Endothelial cell of umbilical vein (primary cell): ENCODE measurements at regions not wholly inside any gene's neighbourhood (a gene's known extent, or its start where the extent isn't known, plus 50 kb on each side); places are given as distances from the start of the nearest gene placed in this dataset.

ENCODE experiments used
- BruUV-seq: library from RNA; stranded (reverse); fragments of 400-500 nt; replicated peaks from 2 replicates; lab custom pipeline; 2021; lab: Mats Ljungman, UMichigan
- CTCF ChIA-PET: fragments of 300-600, 350-600 bp; sonication (Branson Sonifier 250); formaldehyde crosslinking; loops from one replicate; lab custom pipeline; 2021; ENCODE audit warnings: antibody characterized with exemption, inconsistent platforms; lab: Charles Lee
- POLR2A ChIA-PET: fragments of 300-600, 350-600 bp; sonication (Branson Sonifier 250); formaldehyde crosslinking; loops from one replicate; lab custom pipeline; 2021; ENCODE audit warnings: antibody characterized with exemption, inconsistent platforms; lab: Charles Lee
- DNase-seq: peaks from one replicate; pipeline ENCODE4 v3.0.0-alpha.2; 2011; ENCODE audit warnings: low read depth, low spot score
- FAIRE-seq: peaks from 2 replicates; lab custom pipeline; 2011; peaks lifted over from hg19 to GRCh38; lab: Jason Lieb, UNC
- H2AFZ ChIP-seq: 2 replicates; pipeline ENCODE4 v1.6.0; 2012; ENCODE audit warnings: low read depth, low read length, control low read depth, inconsistent platforms
- H3K27ac ChIP-seq: 2 replicates; pipeline ENCODE4 v1.5.1; 2011; ENCODE audit warnings: low read depth, mild to moderate bottlenecking, control low read depth, low read length, moderate library complexity; ENCODE audit not compliant: insufficient read depth
- H3K27me3 ChIP-seq, 2 experiments: 2 replicates each; pipeline versions ENCODE4 v1.6.0 to v1.6.1; 2011; ENCODE audit warnings: low read length in 2 of 2, mixed read lengths in 1 of 2; ENCODE audit not compliant: control insufficient read depth in 2 of 2, insufficient read depth in 2 of 2
- H3K36me3 ChIP-seq, 2 experiments: 2 replicates in 1 of 2; 3 replicates in 1 of 2; pipeline ENCODE4 v1.5.1; 2011; ENCODE audit warnings: low read length in 2 of 2, mild to moderate bottlenecking in 1 of 2, moderate library complexity in 1 of 2; ENCODE audit not compliant: control insufficient read depth in 2 of 2, insufficient read depth in 2 of 2; ENCODE audit errors: extremely low read depth in 1 of 2
- H3K4me1 ChIP-seq: 3 replicates; pipeline ENCODE4 v1.5.1; 2011; ENCODE audit warnings: mild to moderate bottlenecking, low read length; ENCODE audit not compliant: control insufficient read depth, insufficient read depth; ENCODE audit errors: extremely low read depth
- H3K4me2 ChIP-seq: 2 replicates; pipeline ENCODE4 v1.6.1; 2011; ENCODE audit warnings: low read length, control low read depth, mixed read lengths; ENCODE audit not compliant: insufficient read depth
- H3K4me3 ChIP-seq, 3 experiments: fragments of 200-600 bp in 1 of 3; sonication (generic), shearing (Covaris generic) in 1 of 3; replicated peaks in 1 of 3; 2 replicates each; pipeline ENCODE4 v1.5.1; 2011 to 2016; ENCODE audit warnings: control low read depth in 3 of 3, low read length in 3 of 3, mild to moderate bottlenecking in 2 of 3, inconsistent platforms in 1 of 3, low read depth in 1 of 3, moderate library complexity in 1 of 3; ENCODE audit not compliant: insufficient read depth in 1 of 3
- H3K79me2 ChIP-seq: 2 replicates; pipeline ENCODE4 v1.6.0; 2012; ENCODE audit warnings: low read length, inconsistent platforms; ENCODE audit not compliant: control insufficient read depth, insufficient read depth
- H3K9ac ChIP-seq: replicated peaks from 2 replicates; pipeline ENCODE3; 2011; ENCODE audit warnings: low read length, control low read depth; ENCODE audit not compliant: insufficient read depth; ENCODE audit errors: extremely low read depth
- H3K9me1 ChIP-seq: replicated peaks from 3 replicates; pipeline ENCODE4 v1.6.0; 2011; ENCODE audit warnings: mild to moderate bottlenecking, low read length; ENCODE audit not compliant: control insufficient read depth, insufficient read depth; ENCODE audit errors: extremely low read depth
- H3K9me3 ChIP-seq: replicated peaks from 2 replicates; pipeline ENCODE4 v1.5.1; 2012; ENCODE audit warnings: low read length, inconsistent platforms; ENCODE audit not compliant: control insufficient read depth, insufficient read depth
- H4K20me1 ChIP-seq: replicated peaks from 2 replicates; pipeline ENCODE3; 2011; ENCODE audit warnings: mild to moderate bottlenecking, low read length; ENCODE audit not compliant: control insufficient read depth, insufficient read depth; ENCODE audit errors: extremely low read depth
- EZH2 ChIP-seq: IDR thresholded peaks from 2 replicates; pipeline ENCODE4 v1.6.1; 2012; ENCODE audit warnings: borderline replicate concordance, low read depth, mild to moderate bottlenecking, moderate library complexity, low read length, inconsistent platforms; ENCODE audit not compliant: severe bottlenecking
- FOS ChIP-seq: IDR thresholded peaks from 2 replicates; pipeline ENCODE4 v1.6.1; 2011; ENCODE audit warnings: mild to moderate bottlenecking, low read length, moderate library complexity, borderline replicate concordance; ENCODE audit not compliant: insufficient read depth
- GATA2 ChIP-seq: IDR thresholded peaks from 2 replicates; pipeline ENCODE4 v1.7.0; 2011; ENCODE audit warnings: low read depth, mild to moderate bottlenecking, moderate library complexity, mixed read lengths, low read length; ENCODE audit not compliant: insufficient read length, insufficient read depth
- JUN ChIP-seq: IDR thresholded peaks from 2 replicates; pipeline ENCODE4 v1.6.1; 2011; ENCODE audit warnings: borderline replicate concordance, low read depth; ENCODE audit not compliant: insufficient read length, insufficient read depth
- MYC ChIP-seq: IDR thresholded peaks from one replicate; pipeline ENCODE4 v1.6.1; 2011; ENCODE audit warnings: mild to moderate bottlenecking, low read depth, low read length
- POLR2A ChIP-seq: IDR thresholded peaks from 2 replicates; pipeline ENCODE4 v1.6.1; 2012; ENCODE audit warnings: low read depth, mild to moderate bottlenecking, control low read depth, low read length
- POLR2AphosphoS5 ChIP-seq: IDR thresholded peaks from 2 replicates; pipeline ENCODE4 v1.6.1; 2012; ENCODE audit warnings: low read depth, mild to moderate bottlenecking, control low read depth, low read length, moderate library complexity; ENCODE audit not compliant: insufficient read depth
- dilution Hi-C: fragments of 300-500 bp; cut with MboI; formaldehyde crosslinking; loops from one replicate; pipeline ENCODE4 v1.15.0; 2019; ENCODE audit warnings: low sequenced_read_pairs; ENCODE audit not compliant: extremely low pct_ligation_motif_present
- intact Hi-C: fragments of 100-400 bp; cut with micrococcal nuclease; formaldehyde crosslinking; loops from one replicate; pipeline ENCODE4 v1.10.0; 2022
- TF ChIP-seq, protein P1 (sequence below), 2 donors: IDR thresholded peaks; 1 replicate in 1 of 2; 2 replicates in 1 of 2; pipeline ENCODE4 v1.5.1; 2011; ENCODE audit warnings: low read length in 2 of 2, mild to moderate bottlenecking in 2 of 2, moderate library complexity in 2 of 2, control low read depth in 1 of 2, inconsistent platforms in 1 of 2, low read depth in 1 of 2; ENCODE audit not compliant: insufficient read depth in 1 of 2; ENCODE audit errors: extremely low read depth in 1 of 2
- TF ChIP-seq, protein P2 (sequence below): IDR thresholded peaks from 2 replicates; pipeline ENCODE4 v1.6.1; 2011; ENCODE audit not compliant: insufficient read depth, insufficient read length

DNA sequence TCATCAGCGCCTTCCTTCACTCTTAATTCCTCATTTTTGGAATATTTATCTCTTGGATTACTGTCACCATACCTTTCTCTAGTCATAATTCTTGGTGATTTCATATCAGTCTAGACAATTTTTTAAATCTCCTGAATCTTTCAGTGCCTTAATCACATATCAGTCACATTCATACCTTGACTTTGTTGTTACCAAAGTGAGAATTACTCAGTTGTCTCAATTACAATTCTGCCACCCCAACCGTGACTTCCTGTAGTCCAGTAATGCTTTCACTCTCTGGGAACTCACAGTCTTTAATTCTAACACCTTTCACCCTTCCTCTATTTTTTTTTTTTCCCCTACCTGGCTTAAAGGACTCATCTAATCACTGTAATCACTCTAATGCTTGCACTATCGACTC is 1275.3 kb upstream of the TENM3 start:
- H3K36me3 ChIP-seq: no peaks in the 10 kb centered on the region
- DNase-seq: no peak
- H2AFZ ChIP-seq: no peak overlapping the region
- no peak for TF ChIP-seq JUN
- TF ChIP-seq, protein P1, sequence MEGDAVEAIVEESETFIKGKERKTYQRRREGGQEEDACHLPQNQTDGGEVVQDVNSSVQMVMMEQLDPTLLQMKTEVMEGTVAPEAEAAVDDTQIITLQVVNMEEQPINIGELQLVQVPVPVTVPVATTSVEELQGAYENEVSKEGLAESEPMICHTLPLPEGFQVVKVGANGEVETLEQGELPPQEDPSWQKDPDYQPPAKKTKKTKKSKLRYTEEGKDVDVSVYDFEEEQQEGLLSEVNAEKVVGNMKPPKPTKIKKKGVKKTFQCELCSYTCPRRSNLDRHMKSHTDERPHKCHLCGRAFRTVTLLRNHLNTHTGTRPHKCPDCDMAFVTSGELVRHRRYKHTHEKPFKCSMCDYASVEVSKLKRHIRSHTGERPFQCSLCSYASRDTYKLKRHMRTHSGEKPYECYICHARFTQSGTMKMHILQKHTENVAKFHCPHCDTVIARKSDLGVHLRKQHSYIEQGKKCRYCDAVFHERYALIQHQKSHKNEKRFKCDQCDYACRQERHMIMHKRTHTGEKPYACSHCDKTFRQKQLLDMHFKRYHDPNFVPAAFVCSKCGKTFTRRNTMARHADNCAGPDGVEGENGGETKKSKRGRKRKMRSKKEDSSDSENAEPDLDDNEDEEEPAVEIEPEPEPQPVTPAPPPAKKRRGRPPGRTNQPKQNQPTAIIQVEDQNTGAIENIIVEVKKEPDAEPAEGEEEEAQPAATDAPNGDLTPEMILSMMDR (IDR thresholded peaks at IDR 0.05; ENCODE audit: extremely low read depth in 1 of 2, insufficient read depth in 1 of 2, low read depth in 1 of 2, low read length in 2 of 2): no peak
- TF ChIP-seq GATA2: no peak
- TF ChIP-seq MYC: no peak
- no peak for TF ChIP-seq POLR2AphosphoS5
- TF ChIP-seq POLR2A: no peak
- TF ChIP-seq FOS: no peak
- TF ChIP-seq, protein P2, sequence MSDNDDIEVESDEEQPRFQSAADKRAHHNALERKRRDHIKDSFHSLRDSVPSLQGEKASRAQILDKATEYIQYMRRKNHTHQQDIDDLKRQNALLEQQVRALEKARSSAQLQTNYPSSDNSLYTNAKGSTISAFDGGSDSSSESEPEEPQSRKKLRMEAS: no peak
- TF ChIP-seq EZH2: no peak
- intact Hi-C loops: no loop called here
- no peaks in the 10 kb centered on the region for H3K4me1 ChIP-seq
- dilution Hi-C loops: no loop called here
- H3K4me2 ChIP-seq: no peak overlapping the region
- H3K9me1 ChIP-seq: no peaks in the 10 kb centered on the region
- H4K20me1 ChIP-seq: no peaks in the 10 kb centered on the region
- H3K9me3 ChIP-seq: peaks cover 5% of the 10 kb centered on the region
- BruUV-seq: no TSS peak
- no peak overlapping the region for H3K9ac ChIP-seq
- ChIA-PET CTCF (no interaction called here), POLR2A (no interaction called here)
- H3K4me3 ChIP-seq: no peak overlapping the region
- H3K79me2 ChIP-seq: no peaks in the 10 kb centered on the region
- no peak overlapping the region for H3K27ac ChIP-seq
- no peak for FAIRE-seq
- H3K27me3 ChIP-seq: no peaks in the 10 kb centered on the region
